OCI-LY7 (cell line): ENCODE measurements at regions not wholly inside any gene's neighbourhood (a gene's known extent, or its start where the extent isn't known, plus 50 kb on each side); places are given as distances from the start of the nearest gene placed in this dataset.
"Not testable (repeated sequence)": the region's sequence is repeated elsewhere in the genome, so short reads cannot be mapped to it uniquely, and the experiment has no call there.

Source experiments
- EZH2phosphoT487 ChIP-seq: fragments of 200-600 bp; sonication (generic); IDR thresholded peaks from 2 replicates; pipeline ENCODE4 v1.6.1; 2018; ENCODE audit warnings: low read depth, borderline replicate concordance, mild to moderate bottlenecking, mixed run types, antibody characterized with exemption, low read length, moderate library complexity, mixed read lengths
- TF ChIP-seq, protein P1 (sequence below): fragments of 200-600 bp; sonication (generic); conservative IDR thresholded peaks from 2 replicates; pipeline ENCODE4 v1.5.1; 2014; ENCODE audit warnings: mild to moderate bottlenecking, antibody characterized with exemption, low read length, moderate library complexity, mixed read lengths

DNA sequence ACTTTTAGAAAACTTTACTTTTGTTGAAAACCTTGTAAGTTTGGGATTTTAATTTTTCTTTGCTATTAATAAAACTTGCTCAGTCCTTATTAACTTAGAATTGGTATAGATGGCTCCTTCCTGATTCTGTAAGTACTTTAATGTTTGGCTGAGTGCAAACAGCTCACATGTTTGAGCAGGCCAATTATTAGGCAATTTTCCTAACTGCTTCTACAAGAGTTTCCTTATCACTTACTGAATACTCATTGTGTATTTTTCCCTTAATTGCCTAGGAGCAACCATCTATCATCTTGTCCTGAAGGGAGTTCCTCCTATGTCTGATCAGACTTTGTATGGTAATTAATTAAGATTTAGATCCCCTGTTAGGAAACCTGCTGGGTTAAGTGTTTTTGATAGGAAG is 521.4 kb downstream of the SLC6A15 start:
- TF ChIP-seq, protein P1, sequence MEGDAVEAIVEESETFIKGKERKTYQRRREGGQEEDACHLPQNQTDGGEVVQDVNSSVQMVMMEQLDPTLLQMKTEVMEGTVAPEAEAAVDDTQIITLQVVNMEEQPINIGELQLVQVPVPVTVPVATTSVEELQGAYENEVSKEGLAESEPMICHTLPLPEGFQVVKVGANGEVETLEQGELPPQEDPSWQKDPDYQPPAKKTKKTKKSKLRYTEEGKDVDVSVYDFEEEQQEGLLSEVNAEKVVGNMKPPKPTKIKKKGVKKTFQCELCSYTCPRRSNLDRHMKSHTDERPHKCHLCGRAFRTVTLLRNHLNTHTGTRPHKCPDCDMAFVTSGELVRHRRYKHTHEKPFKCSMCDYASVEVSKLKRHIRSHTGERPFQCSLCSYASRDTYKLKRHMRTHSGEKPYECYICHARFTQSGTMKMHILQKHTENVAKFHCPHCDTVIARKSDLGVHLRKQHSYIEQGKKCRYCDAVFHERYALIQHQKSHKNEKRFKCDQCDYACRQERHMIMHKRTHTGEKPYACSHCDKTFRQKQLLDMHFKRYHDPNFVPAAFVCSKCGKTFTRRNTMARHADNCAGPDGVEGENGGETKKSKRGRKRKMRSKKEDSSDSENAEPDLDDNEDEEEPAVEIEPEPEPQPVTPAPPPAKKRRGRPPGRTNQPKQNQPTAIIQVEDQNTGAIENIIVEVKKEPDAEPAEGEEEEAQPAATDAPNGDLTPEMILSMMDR: not testable (repeated sequence)
- TF ChIP-seq EZH2phosphoT487: not testable (repeated sequence)
